ENCODE measurements at regions not wholly inside any gene's neighbourhood (a gene's known extent, or its start where the extent isn't known, plus 50 kb on each side); places are given as distances from the start of the nearest gene placed in this dataset.
"Not testable (repeated sequence)": the region's sequence is repeated elsewhere in the genome, so short reads cannot be mapped to it uniquely, and the experiment has no call there.

- H3K27ac Mint-ChIP-seq, result no peak overlapping the region
- peaks cover 23% of the 10 kb centered on the region for H3K27me3 Mint-ChIP-seq
- no peak overlapping the region for H3K4me3 Mint-ChIP-seq
- ATAC-seq (replicated peaks), result no peak
- no peaks in the 10 kb centered on the region for H3K36me3 Mint-ChIP-seq (ENCODE audit: low read depth)
- no peaks in the 10 kb centered on the region for H3K4me1 Mint-ChIP-seq
- H3K9me3 Mint-ChIP-seq, result no peaks in the 10 kb centered on the region
These were observed 120.8 kb upstream of the CDCA7L start for GRCh38 chr7:22066522-22066921.

DNA sequence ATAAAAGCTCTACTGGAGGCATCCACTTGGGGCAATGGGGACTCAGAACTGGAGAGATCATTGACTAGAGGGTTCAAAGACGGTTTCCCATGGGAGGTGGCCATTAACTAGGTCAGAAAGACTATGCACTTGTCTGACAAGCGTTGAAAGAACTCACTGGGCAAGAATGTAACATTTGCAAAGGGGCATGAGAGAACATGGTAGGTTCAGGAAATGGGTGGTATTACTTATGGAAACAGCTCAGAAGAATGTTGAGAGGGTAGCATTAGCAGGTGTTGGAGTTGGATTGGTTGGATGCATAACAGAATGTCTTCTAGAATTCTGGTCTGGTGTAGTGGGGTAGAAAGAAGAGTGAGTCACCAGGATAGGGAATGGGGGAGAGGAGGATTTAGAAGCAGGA lies 119.1 kb upstream of the CDCA7L start:
- ATAC-seq (replicated peaks), result no peak
- Mint-ChIP-seq H3K4me1 (no peaks in the 10 kb centered on the region), H3K36me3 (ENCODE audit: low read depth) (no peaks in the 10 kb centered on the region), H3K27me3 (peaks cover 25% of the 10 kb centered on the region), H3K27ac (no peak overlapping the region), H3K9me3 (no peaks in the 10 kb centered on the region), H3K4me3 (no peak overlapping the region)

- Mint-ChIP-seq H3K27me3 (peaks cover 23% of the 10 kb centered on the region), H3K36me3 (ENCODE audit: low read depth) (no peaks in the 10 kb centered on the region), H3K4me3 (no peak overlapping the region), H3K27ac (no peak overlapping the region), H3K9me3 (no peaks in the 10 kb centered on the region), H3K4me1 (no peaks in the 10 kb centered on the region)
- ATAC-seq (replicated peaks), result no peak
These were observed 116.1 kb upstream of the CDCA7L start for GRCh38 chr7:22061775-22062174.

- ATAC-seq (replicated peaks), result no peak
- Mint-ChIP-seq H3K4me1 (no peaks in the 10 kb centered on the region), H3K9me3 (no peaks in the 10 kb centered on the region), H3K36me3 (ENCODE audit: low read depth) (no peaks in the 10 kb centered on the region), H3K4me3 (no peak overlapping the region), H3K27ac (no peak overlapping the region), H3K27me3 (peaks cover 28% of the 10 kb centered on the region)
These were observed 115.2 kb upstream of the CDCA7L start for GRCh38 chr7:22060863-22061262.

- Mint-ChIP-seq H3K27me3 (peaks cover 33% of the 10 kb centered on the region), H3K4me1 (no peaks in the 10 kb centered on the region), H3K4me3 (no peak overlapping the region), H3K9me3 (no peaks in the 10 kb centered on the region), H3K36me3 (ENCODE audit: low read depth) (no peaks in the 10 kb centered on the region), H3K27ac (no peak overlapping the region)
- ATAC-seq (replicated peaks), result no peak
These were observed 114.5 kb upstream of the CDCA7L start for GRCh38 chr7:22060197-22060596.

DNA sequence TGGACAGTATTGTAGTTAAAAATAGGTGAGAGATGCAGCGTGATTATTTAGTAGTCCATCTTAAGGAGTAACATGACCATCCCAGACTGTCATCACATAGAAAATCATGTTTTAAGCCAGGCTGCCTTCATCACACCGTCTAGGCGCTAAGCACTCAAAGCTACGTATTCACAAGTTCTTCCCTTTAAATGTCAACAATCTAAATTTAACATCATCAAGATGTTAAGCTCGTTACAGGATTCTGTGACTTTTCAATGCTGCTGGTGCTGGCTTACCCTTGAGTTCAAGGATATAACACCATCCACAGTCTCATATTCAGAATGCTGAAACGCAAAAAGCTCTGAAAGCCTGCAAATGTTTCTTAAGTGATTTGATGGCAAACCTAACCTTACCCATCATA lies 109.5 kb upstream of the CDCA7L start:
- H3K36me3 Mint-ChIP-seq (ENCODE audit: low read depth), result no peaks in the 10 kb centered on the region
- no peaks in the 10 kb centered on the region for H3K9me3 Mint-ChIP-seq
- no peak overlapping the region for H3K4me3 Mint-ChIP-seq
- no peak for ATAC-seq (replicated peaks)
- no peaks in the 10 kb centered on the region for H3K4me1 Mint-ChIP-seq
- H3K27me3 Mint-ChIP-seq, result peaks cover 27% of the 10 kb centered on the region
- H3K27ac Mint-ChIP-seq, result no peak overlapping the region

- ATAC-seq (replicated peaks), result no peak
- peaks cover 29% of the 10 kb centered on the region for H3K27me3 Mint-ChIP-seq
- H3K27ac Mint-ChIP-seq, result no peak overlapping the region
- H3K4me3 Mint-ChIP-seq, result no peak overlapping the region
- H3K4me1 Mint-ChIP-seq, result no peaks in the 10 kb centered on the region
- no peaks in the 10 kb centered on the region for H3K36me3 Mint-ChIP-seq (ENCODE audit: low read depth)
- H3K9me3 Mint-ChIP-seq, result no peaks in the 10 kb centered on the region
These were observed 107.1 kb upstream of the CDCA7L start for GRCh38 chr7:22052674-22053365.

- Mint-ChIP-seq H3K4me1 (no peaks in the 10 kb centered on the region), H3K36me3 (ENCODE audit: low read depth) (no peaks in the 10 kb centered on the region), H3K27me3 (peaks cover 30% of the 10 kb centered on the region), H3K4me3 (no peak overlapping the region), H3K9me3 (no peaks in the 10 kb centered on the region), H3K27ac (no peak overlapping the region)
- ATAC-seq (replicated peaks), result no peak
These were observed 106.4 kb upstream of the CDCA7L start for GRCh38 chr7:22051886-22052673.

GRCh38 chr7:22049766-22050500 lies 104.2 kb upstream of the CDCA7L start:
- no peaks in the 10 kb centered on the region for H3K36me3 Mint-ChIP-seq (ENCODE audit: low read depth)
- no peaks in the 10 kb centered on the region for H3K4me1 Mint-ChIP-seq
- H3K27me3 Mint-ChIP-seq, result peaks cover 23% of the 10 kb centered on the region
- no peaks in the 10 kb centered on the region for H3K9me3 Mint-ChIP-seq
- H3K4me3 Mint-ChIP-seq, result no peak overlapping the region
- ATAC-seq (replicated peaks), result no peak
- no peak overlapping the region for H3K27ac Mint-ChIP-seq

GRCh38 chr7:22043367-22043766 lies 97.7 kb upstream of the CDCA7L start:
- ATAC-seq (replicated peaks), result no peak
- Mint-ChIP-seq H3K27ac (no peak overlapping the region), H3K36me3 (ENCODE audit: low read depth) (no peaks in the 10 kb centered on the region), H3K4me3 (no peak overlapping the region), H3K27me3 (peaks cover 21% of the 10 kb centered on the region), H3K9me3 (no peaks in the 10 kb centered on the region), H3K4me1 (no peaks in the 10 kb centered on the region)

DNA sequence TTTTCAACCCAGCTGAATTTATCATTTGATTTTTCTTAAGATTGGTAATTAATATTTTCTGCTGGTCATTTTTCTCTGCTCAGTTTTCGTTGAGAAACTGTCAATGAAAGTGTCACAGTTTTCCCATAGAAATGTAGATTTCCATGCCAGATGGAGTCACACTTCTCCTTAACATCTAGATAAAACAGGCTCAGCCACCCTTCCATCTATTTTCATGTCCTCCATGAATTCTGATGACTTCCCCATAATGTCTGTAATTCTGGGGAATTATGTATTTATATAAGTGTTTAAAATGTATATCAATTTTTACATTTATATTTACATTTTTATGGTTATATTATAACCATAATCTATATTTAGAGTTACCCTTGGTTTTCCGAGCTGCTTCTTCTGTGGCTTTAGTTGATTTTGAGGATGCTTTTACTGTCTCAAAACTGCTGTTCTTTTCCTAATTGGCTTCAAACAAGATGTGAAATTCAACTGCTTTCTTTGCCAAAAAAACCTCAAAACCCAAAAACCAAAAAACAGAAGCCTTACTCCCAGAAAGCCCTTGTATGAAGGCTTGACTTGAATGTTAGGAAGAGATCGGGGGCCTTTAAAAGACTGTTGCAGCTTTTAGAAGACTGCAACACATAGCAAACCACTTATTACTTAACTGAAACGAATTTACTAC lies 95.4 kb upstream of the CDCA7L start:
- Mint-ChIP-seq H3K36me3 (ENCODE audit: low read depth) (no peaks in the 10 kb centered on the region), H3K27me3 (peaks cover 13% of the 10 kb centered on the region), H3K4me3 (no peak overlapping the region), H3K9me3 (no peaks in the 10 kb centered on the region), H3K27ac (no peak overlapping the region), H3K4me1 (no peaks in the 10 kb centered on the region)
- no peak for ATAC-seq (replicated peaks)

- no peak overlapping the region for H3K4me3 Mint-ChIP-seq
- peaks cover 13% of the 10 kb centered on the region for H3K27me3 Mint-ChIP-seq
- no peak for ATAC-seq (replicated peaks)
- no peaks in the 10 kb centered on the region for H3K9me3 Mint-ChIP-seq
- no peaks in the 10 kb centered on the region for H3K4me1 Mint-ChIP-seq
- H3K36me3 Mint-ChIP-seq (ENCODE audit: low read depth), result no peaks in the 10 kb centered on the region
- H3K27ac Mint-ChIP-seq, result no peak overlapping the region
These were observed 94.0 kb upstream of the CDCA7L start for GRCh38 chr7:22039670-22040069.

DNA sequence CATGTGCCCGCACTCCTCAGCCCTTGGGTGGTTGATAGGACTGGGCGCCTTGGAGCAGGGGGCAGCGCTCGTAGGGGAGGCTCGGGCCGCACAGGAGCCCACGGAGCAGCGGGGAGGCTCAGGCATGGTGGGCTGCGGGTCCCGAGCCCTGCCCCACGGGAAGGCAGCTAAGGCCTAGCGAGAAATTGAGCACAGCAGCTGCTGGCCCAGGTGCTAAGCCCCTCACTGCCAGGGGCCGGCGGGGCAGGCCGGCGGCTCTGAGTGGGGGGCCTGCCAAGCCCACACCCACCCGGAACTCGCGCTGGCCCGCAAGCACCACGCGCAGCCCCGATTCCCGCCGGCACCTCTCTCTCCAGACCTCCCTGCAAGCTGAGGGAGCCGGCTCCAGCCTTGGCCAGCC lies 86.7 kb upstream of the CDCA7L start:
- H3K27me3 Mint-ChIP-seq; H3K4me3 Mint-ChIP-seq; H3K9me3 Mint-ChIP-seq; ATAC-seq (replicated peaks); H3K36me3 Mint-ChIP-seq (ENCODE audit: low read depth); H3K4me1 Mint-ChIP-seq; H3K27ac Mint-ChIP-seq: not testable (repeated sequence)

DNA sequence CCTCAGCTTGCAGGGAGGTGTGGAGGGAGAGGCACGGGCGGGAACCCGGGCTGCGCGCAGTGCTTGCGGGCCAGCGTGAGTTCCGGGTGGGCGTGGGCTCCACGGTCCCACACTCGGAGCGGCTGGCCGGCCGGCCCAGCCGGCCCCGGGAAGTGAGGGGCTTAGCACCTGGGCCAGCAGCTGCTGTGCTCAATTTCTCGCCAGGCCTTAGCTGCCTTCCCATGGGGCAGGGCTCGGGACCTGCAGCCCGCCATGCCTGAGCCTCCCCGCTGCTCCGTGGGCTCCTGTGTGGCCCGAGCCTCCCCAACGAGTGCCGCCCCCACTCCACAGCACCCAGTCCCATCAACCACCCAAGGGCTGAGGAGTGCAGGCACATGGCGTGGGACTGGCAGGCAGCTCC lies 83.0 kb upstream of the CDCA7L start:
- peaks cover 13% of the 10 kb centered on the region for H3K27me3 Mint-ChIP-seq
- ATAC-seq (replicated peaks); H3K36me3 Mint-ChIP-seq (ENCODE audit: low read depth); H3K27ac Mint-ChIP-seq; H3K4me3 Mint-ChIP-seq; H3K4me1 Mint-ChIP-seq; H3K9me3 Mint-ChIP-seq: not testable (repeated sequence)

Data from activated T-helper 17 cell treated with anti-CD3 and anti-CD28 coated beads, Interleukin-2, amount 50 U/mL, for 72 hours (primary cell).